HG02798 (cell line): ENCODE measurements at regions not wholly inside any gene's neighbourhood (a gene's known extent, or its start where the extent isn't known, plus 50 kb on each side); places are given as distances from the start of the nearest gene placed in this dataset.
A peak's percentile ranks its signal among the peaks of the same experiment; 100 is the strongest.

Source experiments
- ATAC-seq: cut with Tn5 transposase; IDR thresholded peaks from one replicate; pipeline ENCODE4 v1.9.1; 2021; ENCODE audit warnings: mild to moderate bottlenecking; ENCODE audit not compliant: unreplicated experiment, poor library complexity

GRCh38 chr17:55585629-55586028, 74.4 kb upstream of the SMIM36 start:
- ATAC-seq: no peak

GRCh38 chr17:55584861-55585260, 73.6 kb upstream of the SMIM36 start:
- ATAC-seq: no peak

- no peak for ATAC-seq
Measured at GRCh38 chr17:55584055-55584685, 72.9 kb upstream of the SMIM36 start.

GRCh38 chr17:55582897-55583296, 71.6 kb upstream of the SMIM36 start:
- no peak for ATAC-seq

GRCh38 chr17:55580596-55581133, 69.4 kb upstream of the SMIM36 start:
- ATAC-seq: peak; percentile 48

- ATAC-seq: no peak
Measured at GRCh38 chr17:55577687-55578086, 66.4 kb upstream of the SMIM36 start.

GRCh38 chr17:55576996-55577586, 65.8 kb upstream of the SMIM36 start:
- ATAC-seq: peak; percentile 78

- ATAC-seq: peak; percentile 29
Measured at GRCh38 chr17:55576237-55576995, 65.2 kb upstream of the SMIM36 start.

- no peak for ATAC-seq
Measured at GRCh38 chr17:55575058-55575636, 63.9 kb upstream of the SMIM36 start.

GRCh38 chr17:55572599-55572998, 61.3 kb upstream of the SMIM36 start:
- ATAC-seq: no peak

GRCh38 chr17:55572139-55572538, 60.9 kb upstream of the SMIM36 start:
- no peak for ATAC-seq

GRCh38 chr17:55571095-55571494, 59.8 kb upstream of the SMIM36 start:
- ATAC-seq: no peak

GRCh38 chr17:55570391-55570790, 59.1 kb upstream of the SMIM36 start:
- no peak for ATAC-seq

- ATAC-seq: no peak
Measured at GRCh38 chr17:55567240-55568214, 56.3 kb upstream of the SMIM36 start.

- ATAC-seq: no peak
Measured at GRCh38 chr17:55564081-55564480, 52.8 kb upstream of the SMIM36 start.

- no peak for ATAC-seq
Measured at GRCh38 chr17:55563363-55563762, 52.1 kb upstream of the SMIM36 start.

GRCh38 chr17:55561973-55562495, 50.8 kb upstream of the SMIM36 start:
- ATAC-seq: no peak

- ATAC-seq: no peak
Measured at GRCh38 chr17:55561316-55561972, 50.2 kb upstream of the SMIM36 start.
